Gastroesophageal sphincter (tissue), 3 donors: ENCODE measurements at regions not wholly inside any gene's neighbourhood (a gene's known extent, or its start where the extent isn't known, plus 50 kb on each side); places are given as distances from the start of the nearest gene placed in this dataset.

Source experiments
- CTCF ChIP-seq, 4 experiments: fragments of 200-600 bp in 2 of 4; fragments of 450-650 bp in 2 of 4; sonication (generic) in 1 of 4; IDR thresholded peaks; one replicate each; pipeline ENCODE4 v1.5.1; 2017 to 2019; ENCODE audit warnings: antibody characterized with exemption in 4 of 4, mild to moderate bottlenecking in 2 of 4, moderate library complexity in 2 of 4
- EP300 ChIP-seq: sonication (generic); formaldehyde crosslinking; IDR thresholded peaks from one replicate; pipeline ENCODE4 v1.6.1; 2017; ENCODE audit warnings: antibody characterized with exemption, mild to moderate bottlenecking
- POLR2A ChIP-seq, 2 donors: fragments of 450-650 bp; IDR thresholded peaks; one replicate each; pipeline ENCODE4 v1.6.1; 2017; ENCODE audit warnings: antibody characterized with exemption in 2 of 2, mild to moderate bottlenecking in 2 of 2, moderate library complexity in 1 of 2
- POLR2AphosphoS5 ChIP-seq: sonication (generic); formaldehyde crosslinking; IDR thresholded peaks from one replicate; pipeline ENCODE4 v1.6.1; 2017; ENCODE audit warnings: antibody characterized with exemption

GRCh38 chr4:26237916-26238315 is 82.9 kb upstream of the RBPJ start:
- TF ChIP-seq CTCF (IDR thresholded peaks at IDR 0.05), result no peak
- no peak for TF ChIP-seq POLR2AphosphoS5
- TF ChIP-seq POLR2A (IDR thresholded peaks at IDR 0.05), result no peak
- TF ChIP-seq EP300, result no peak
